GM12878 (cell line): ENCODE measurements at regions not wholly inside any gene's neighbourhood (a gene's known extent, or its start where the extent isn't known, plus 50 kb on each side); places are given as distances from the start of the nearest gene placed in this dataset.

Source experiments
- CBX3 ChIP-seq: fragments of 200-600 bp; sonication (generic); IDR thresholded peaks from 2 replicates; pipeline ENCODE4 v1.6.1; 2016; ENCODE audit warnings: low read depth, borderline replicate concordance
- CTCF ChIP-seq, 3 experiments: IDR thresholded peaks in 2 of 3; conservative IDR thresholded peaks in 1 of 3; 2 replicates each; pipeline ENCODE4 v1.5.1; 2011; ENCODE audit warnings: low read depth in 3 of 3, low read length in 3 of 3, mild to moderate bottlenecking in 3 of 3, control low read depth in 2 of 3, moderate library complexity in 2 of 3, inconsistent platforms in 1 of 3, mixed read lengths in 1 of 3; ENCODE audit not compliant: control insufficient read depth in 2 of 3, insufficient read depth in 1 of 3; ENCODE audit errors: extremely low read depth in 1 of 3
- EP300 ChIP-seq, 2 experiments: fragments of 150-350 bp in 1 of 2; IDR thresholded peaks; 2 replicates each; pipeline ENCODE4 v1.6.1; 2011 to 2012; ENCODE audit warnings: low read depth in 2 of 2, low read length in 2 of 2, borderline replicate concordance in 1 of 2, improper control_type of control experiment in 1 of 2, inconsistent platforms in 1 of 2; ENCODE audit not compliant: control insufficient read depth in 1 of 2
- EZH2 ChIP-seq: IDR thresholded peaks from 2 replicates; pipeline ENCODE4 v1.6.1; 2012; ENCODE audit warnings: low read depth, mild to moderate bottlenecking, control low read depth, inconsistent platforms, low read length, borderline replicate concordance; ENCODE audit not compliant: control insufficient read depth
- POLR2A ChIP-seq: IDR thresholded peaks from 2 replicates; pipeline ENCODE4 v1.6.1; 2011; ENCODE audit warnings: low read depth, mild to moderate bottlenecking, low read length
- POLR2AphosphoS2 ChIP-seq: IDR thresholded peaks from 2 replicates; pipeline ENCODE4 v1.6.1; 2011; ENCODE audit warnings: low read depth, mild to moderate bottlenecking, low read length, improper control_type of control experiment, moderate library complexity
- USF2 ChIP-seq: IDR thresholded peaks from 2 replicates; pipeline ENCODE4 v1.6.1; 2011; ENCODE audit warnings: low read depth, low read length, improper control_type of control experiment, borderline replicate concordance
- ZSCAN29 ChIP-seq: fragments of 450-650 bp; IDR thresholded peaks from 2 replicates; pipeline ENCODE4 v1.6.1; 2017; ENCODE audit warnings: mild to moderate bottlenecking, moderate library complexity

GRCh38 chr2:16093639-16094529 is 153.5 kb downstream of the MYCN start:
- no peak for TF ChIP-seq POLR2AphosphoS2
- TF ChIP-seq EP300 (IDR thresholded peaks at IDR 0.05; ENCODE audit: borderline replicate concordance in 1 of 2, control insufficient read depth in 1 of 2, low read depth in 2 of 2, low read length in 2 of 2), result no peak
- TF ChIP-seq POLR2A, result no peak
- no peak for TF ChIP-seq USF2
- TF ChIP-seq CTCF (IDR thresholded peaks at IDR 0.05 in 2 of 3, conservative IDR thresholded peaks at IDR 0.05 in 1 of 3; ENCODE audit: control insufficient read depth in 2 of 3, extremely low read depth in 1 of 3, insufficient read depth in 1 of 3, low read depth in 3 of 3, low read length in 3 of 3), result no peak
- TF ChIP-seq CBX3, result no peak
- no peak for TF ChIP-seq EZH2
- no peak for TF ChIP-seq ZSCAN29
